GM12873 (cell line): ENCODE measurements at regions not wholly inside any gene's neighbourhood (a gene's known extent, or its start where the extent isn't known, plus 50 kb on each side); places are given as distances from the start of the nearest gene placed in this dataset.

Experiments used
- CTCF ChIP-seq: IDR thresholded peaks from 2 replicates; pipeline ENCODE4 v1.5.1; 2012; ENCODE audit warnings: low read depth, mild to moderate bottlenecking, moderate library complexity, low read length, control low read depth; ENCODE audit not compliant: insufficient read depth; ENCODE audit errors: missing control alignments

DNA sequence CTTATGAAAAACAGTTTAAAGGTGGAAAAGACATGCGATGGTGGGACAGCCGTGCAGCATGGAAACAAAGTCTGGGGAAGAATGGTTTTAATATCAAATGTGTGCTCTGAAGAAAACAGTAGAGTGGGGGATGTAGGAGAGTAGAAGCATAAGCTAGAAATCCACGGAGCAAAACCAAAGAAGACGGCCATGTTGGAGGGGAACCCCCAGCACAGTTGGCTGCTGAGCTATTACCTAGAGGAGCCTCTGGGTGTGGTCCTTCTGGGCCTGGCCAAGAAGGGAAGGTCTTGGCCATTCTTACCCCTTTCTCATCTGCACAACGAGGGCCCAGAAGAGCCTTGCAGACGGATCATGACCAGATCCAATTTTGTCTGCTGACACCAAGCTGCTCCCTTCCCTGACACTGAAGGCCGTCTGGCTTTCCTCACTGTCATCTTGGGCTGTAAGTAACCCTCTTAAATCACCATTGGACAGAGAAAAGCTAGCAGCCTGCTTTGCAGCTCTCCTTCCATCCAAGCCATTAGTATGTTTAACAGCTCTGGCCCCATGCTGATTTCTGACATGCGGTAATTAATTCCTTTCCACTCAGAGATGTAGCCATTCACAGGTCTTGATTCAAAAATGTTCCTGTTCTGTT is 189.5 kb downstream of the SEC61B start:
- TF ChIP-seq CTCF = no peak

DNA sequence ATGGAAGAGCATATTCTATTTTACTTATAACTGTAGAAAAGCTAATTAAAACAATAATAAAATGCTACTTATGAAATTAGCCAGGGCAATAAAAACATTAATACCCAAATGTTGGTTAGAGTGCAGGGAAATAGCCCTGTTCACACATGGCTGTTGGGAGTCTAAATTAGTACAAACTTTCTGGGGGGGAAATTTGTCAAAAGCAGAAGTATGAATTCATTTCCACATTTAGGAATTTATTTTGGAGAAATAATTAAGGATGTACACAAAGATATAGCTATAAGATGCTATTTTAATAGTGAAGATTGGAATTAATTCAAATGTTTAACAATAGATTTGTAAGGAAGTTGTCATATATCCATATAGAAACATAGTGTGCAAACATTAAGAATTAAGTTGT is 190.5 kb downstream of the SEC61B start:
- TF ChIP-seq CTCF = no peak

DNA sequence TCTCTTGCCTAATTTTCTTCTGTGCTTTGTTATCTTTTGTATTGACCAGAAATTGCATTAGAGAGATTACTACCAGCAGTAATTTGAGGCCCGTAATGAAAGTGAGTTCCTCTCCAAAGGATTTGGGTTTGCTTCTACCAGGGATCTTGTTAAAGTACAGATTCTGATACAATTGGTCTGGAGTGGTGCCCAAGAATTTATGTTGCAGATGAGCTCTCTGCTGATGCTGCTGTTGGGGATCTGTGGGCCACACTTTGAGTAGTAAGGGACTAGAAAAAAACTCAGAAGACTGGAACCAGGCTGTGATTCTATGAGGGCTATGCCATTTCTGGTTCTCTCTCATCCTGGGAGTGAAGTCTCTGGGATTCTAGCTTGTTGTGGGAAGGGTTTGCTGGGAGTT is 192.2 kb downstream of the SEC61B start:
- no peak for TF ChIP-seq CTCF

GRCh38 chr9:99415606-99416005 is 193.5 kb downstream of the SEC61B start:
- no peak for TF ChIP-seq CTCF

DNA sequence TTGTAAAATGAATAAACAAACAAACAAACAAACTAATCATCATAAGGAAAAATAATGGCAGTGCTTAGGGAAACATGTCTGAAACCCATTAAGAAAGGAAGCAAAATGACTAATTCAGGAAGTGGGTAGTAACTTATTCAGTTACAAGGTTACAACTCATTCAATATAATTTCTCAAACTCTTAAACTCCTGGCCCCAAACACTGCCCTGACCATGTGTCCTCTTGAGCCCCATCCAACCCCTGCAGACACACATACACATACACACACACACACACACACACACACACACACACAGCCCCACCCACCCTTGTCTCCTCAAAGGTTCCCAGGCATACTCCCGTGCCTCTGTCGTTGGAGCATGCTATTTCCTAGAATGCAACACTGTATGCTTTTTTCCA is 193.9 kb downstream of the SEC61B start:
- no peak for TF ChIP-seq CTCF

DNA sequence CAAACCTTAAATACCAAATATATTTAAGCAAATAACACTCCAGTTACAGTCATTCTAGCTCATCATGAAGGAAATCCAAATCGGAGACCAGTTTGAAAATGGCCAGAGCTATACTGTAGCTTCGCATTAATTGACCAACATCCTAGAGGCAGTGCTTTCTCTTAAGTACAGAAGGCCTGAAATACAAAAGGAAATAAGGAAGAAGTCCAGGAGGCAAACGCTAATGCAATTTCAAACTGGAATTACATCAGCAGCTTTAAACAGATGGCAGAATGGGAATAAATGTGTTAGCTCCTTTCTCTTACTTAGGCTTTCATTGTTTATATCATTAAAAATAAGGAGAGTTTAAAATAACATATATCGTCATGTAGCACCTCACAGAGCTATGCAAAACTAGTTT is 197.0 kb downstream of the SEC61B start:
- no peak for TF ChIP-seq CTCF

- TF ChIP-seq CTCF = no peak
Observed at GRCh38 chr9:99421369-99421768, 199.3 kb downstream of the SEC61B start.

GRCh38 chr9:99425124-99425523 is 203.0 kb downstream of the SEC61B start:
- TF ChIP-seq CTCF = no peak
